SHP77 treated with DMSO at 0.1 percent for 48 hours (cell line): ENCODE measurements at regions not wholly inside any gene's neighbourhood (a gene's known extent, or its start where the extent isn't known, plus 50 kb on each side); places are given as distances from the start of the nearest gene placed in this dataset.
"Not testable (repeated sequence)": the region's sequence is repeated elsewhere in the genome, so short reads cannot be mapped to it uniquely, and the experiment has no call there.

Experiments
- DNase-seq: peaks from one replicate; lab custom pipeline; 2025; lab: John Stamatoyannopoulos, UW

DNA sequence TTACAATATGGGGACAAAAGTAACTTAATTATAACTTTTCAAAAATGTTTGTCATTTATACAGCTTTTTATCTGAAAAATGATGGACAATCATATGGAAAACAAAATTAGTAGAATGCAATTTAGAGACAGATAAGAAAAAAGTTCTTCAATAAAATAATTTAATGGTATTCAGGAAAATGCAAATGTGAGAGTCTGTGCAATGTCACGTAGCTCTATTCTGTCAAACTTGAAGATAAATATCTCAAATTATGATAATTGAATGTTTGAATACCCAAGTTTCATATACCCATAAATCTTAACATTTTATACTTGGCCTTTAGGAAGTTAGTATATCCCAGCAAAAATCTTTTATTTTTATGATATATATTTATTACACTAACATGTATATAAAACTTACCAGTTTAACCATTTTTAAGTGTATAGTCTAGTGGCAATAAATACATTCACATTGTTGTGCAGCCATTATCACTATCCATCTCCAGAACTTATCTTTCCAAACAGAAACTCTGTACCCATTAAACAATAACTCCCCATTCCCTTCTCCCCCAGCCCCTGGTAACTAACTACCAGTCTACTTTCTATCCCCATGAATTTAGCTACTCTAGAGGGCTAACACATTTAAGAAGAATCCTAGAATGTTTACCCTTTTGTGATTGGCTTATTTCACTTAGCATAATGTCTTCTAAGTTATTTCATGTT is 311.5 kb downstream of the SOCS6 start:
- DNase-seq: no peak

GRCh38 chr18:70598406-70598805 is 309.6 kb downstream of the SOCS6 start:
- no peak for DNase-seq

- DNase-seq: no peak
Observed at GRCh38 chr18:70582981-70583380, 294.1 kb downstream of the SOCS6 start.

DNA sequence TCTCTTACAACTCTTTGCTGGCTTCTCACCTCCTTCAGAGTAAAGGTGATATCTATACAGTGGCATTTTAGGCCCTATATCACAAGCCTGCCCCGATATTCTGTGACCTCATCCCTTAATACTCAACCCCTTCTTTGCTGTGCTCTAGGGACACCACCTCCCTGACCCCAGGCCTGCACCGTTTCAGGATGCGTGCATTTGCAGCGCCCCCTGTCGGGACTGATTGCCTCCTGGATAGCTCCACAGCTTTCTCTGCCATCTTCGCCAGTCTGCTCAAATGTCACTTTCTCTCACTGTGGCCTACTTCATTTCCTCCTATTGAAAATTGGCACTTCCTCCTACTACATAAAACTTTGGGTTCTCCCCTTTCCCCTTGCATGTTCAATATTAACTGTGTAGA is 289.6 kb downstream of the SOCS6 start:
- no peak for DNase-seq

DNA sequence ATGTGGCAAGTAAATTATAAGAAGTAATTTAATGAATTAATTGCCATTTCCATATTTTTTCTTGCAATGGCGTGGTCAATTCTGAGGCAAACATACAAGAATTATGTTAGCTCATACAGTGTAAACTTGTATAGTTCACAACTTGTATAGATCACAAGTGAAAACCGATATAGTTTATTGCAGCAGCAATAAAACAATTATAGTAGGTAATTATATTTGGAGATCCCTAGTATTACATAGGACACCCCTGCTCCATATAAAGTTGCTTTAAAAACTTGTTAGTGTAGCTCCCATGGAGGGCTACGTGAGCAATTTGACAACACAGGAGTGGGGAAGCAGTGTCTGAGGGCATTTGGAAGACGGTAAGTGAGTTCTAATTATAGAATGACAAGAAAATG is 288.2 kb downstream of the SOCS6 start:
- no peak for DNase-seq

GRCh38 chr18:70576276-70577022 is 287.6 kb downstream of the SOCS6 start:
- no peak for DNase-seq

DNA sequence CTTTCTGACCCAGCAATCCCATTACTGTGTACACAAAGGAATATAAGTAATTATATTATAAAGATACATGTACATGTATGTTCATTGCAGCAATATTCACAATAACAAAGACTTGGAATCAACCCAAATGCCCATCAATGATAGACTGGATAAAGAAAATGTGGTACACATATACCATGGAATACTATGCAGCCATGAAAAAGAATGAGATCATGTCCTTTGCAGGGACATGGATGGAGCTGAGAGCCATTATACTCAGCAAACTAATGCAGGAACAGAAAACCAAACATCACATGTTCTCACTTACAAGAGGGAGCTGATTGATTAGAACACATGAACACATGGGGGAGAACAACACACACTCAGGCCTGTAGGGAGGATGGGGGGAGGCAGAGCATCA is 286.1 kb downstream of the SOCS6 start:
- not testable (repeated sequence) for DNase-seq

- DNase-seq: not testable (repeated sequence)
Observed at GRCh38 chr18:70569647-70570046, 280.8 kb downstream of the SOCS6 start.

DNA sequence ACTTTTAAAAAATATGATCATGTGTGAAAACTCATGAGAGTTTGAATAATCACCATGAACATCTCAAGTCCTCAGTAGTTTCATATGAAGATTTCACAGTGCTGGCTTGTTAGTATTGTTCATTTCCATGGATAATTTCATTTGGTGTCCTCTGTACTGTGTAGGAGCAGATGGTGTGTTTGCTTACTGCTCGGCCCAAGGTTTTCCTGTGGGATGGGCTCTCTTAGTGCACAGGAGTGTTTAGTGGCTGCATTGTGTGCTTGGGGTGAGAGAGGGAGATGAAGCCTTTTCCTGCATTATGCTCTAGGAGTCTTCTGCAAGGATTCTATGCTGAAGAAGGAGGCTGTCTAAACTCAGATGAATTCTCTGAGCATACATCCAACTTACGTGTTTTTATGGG is 270.6 kb downstream of the SOCS6 start:
- no peak for DNase-seq

GRCh38 chr18:70558371-70558770 is 269.5 kb downstream of the SOCS6 start:
- DNase-seq: no peak

GRCh38 chr18:70554854-70555445 is 266.1 kb downstream of the SOCS6 start:
- DNase-seq: no peak

- DNase-seq: no peak
Observed at GRCh38 chr18:70553936-70554260, 265.1 kb downstream of the SOCS6 start.

DNA sequence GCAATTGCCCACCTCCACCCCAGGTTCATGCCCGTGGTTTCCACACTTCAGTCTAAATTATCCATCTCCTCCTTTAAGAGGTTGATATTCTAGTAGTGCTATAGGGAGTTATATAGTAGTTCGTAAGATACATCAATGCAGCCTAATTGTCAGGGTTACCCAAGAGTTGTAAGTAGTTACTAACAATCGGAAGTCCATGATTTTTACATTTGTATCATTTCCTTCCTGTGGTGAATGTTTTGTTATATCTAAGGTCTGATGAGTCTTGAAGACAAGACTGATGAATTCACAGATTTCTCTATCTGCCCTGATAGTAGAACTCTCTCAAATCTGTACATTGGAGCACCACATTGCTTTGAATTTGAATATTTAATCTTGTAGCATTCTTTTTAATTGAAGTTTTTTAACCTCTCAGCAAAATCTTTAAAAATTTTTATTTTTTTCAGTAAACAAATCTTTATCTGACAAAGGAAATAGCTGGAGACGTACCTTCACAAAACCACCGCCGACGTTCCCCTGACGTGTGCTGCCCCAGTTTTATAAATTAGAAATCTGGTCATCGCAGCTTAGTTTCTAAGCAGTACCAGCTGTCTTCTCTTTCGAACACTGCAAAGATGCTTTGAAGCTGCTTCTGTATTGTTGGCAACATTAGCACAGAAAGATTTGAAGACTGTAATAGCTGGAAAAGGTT is 264.5 kb downstream of the SOCS6 start:
- DNase-seq: no peak

DNA sequence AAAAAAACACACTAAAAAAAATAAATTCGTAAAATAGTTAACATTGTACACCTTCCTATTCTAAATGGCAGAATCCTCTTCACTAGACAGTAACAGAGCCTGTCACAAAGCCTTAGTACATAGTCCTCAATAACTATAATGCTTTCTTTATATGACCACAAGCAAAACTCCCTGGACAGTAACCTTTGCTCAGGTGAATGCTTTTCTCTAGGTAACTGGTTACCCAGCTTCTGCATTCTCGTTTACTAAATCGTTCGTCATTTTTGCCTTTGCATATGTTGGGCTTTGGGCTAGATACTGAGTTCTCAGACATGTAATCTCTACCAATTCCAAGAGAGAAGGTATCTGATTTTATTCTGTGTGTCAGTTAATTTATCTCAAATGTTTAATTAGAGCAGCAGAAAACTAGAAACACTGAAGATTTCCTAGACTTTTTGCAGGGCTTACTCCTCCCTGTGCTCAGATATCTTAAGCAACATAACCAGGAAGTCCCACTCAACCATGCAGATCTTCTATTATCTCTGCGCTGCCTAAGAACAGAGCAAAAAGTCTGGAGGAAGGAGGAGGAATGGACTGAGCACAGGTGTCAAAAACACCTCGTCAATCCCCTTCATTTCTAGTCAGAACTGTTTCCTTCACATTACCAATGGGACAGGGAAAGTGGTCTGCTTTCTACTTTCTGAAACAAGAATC is 247.7 kb downstream of the SOCS6 start:
- no peak for DNase-seq

DNA sequence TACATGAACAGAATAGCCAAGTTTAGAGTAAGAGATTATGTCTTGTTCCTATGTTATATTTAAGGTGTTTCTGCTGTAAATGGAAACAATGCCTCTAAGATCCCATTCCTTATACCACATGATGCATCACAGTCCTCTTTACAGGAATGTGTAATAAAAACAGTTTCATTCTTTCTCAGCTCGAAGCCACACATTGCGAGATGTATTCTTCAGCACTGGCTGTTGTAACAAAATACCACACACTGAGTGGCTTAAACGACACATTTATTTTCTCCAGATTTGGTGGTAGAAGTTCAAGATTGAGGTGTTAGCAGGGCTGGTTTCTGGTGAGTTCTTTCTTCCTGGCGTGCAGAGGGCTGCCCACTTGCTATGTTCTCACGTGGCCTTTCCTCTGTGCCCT is 246.2 kb downstream of the SOCS6 start:
- DNase-seq: no peak

DNA sequence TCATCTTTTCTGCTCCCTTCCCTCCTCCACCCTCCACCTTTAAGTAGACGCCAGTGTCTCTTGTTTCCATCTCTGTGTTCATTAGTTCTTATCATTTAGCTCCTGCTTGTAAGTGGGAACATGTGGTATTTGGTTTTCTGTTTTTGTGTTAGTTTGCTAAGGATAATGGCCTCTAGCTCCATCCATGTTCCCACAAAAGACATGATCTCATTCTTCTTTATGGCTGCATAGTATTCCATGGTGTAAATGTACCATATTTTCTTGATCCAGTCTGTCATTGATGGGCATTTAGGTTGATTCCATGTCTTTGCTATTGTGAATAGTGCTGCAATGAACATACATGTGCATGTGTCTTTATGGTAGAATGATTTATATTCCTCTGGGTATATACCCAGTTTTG is 236.5 kb downstream of the SOCS6 start:
- DNase-seq: not testable (repeated sequence)

DNA sequence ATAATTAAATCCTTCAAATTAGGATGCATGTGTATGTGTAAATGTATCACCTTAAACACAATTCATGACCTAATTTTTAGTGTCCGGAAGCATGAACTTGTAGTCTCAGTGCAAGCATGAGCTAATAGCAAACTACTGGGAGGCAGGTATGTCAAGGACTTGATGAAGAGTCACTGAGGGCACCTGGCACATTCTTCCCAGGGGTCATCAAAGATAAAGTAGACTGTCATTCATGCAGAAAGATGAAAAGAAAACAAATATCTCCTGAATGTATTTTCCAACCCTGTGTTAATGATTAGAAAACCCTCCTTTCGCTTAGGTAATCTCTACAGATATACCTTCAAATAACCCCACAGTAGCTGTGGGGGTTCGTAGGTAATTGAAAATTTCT is 234.9 kb downstream of the SOCS6 start:
- peak; percentile 74 for DNase-seq

DNA sequence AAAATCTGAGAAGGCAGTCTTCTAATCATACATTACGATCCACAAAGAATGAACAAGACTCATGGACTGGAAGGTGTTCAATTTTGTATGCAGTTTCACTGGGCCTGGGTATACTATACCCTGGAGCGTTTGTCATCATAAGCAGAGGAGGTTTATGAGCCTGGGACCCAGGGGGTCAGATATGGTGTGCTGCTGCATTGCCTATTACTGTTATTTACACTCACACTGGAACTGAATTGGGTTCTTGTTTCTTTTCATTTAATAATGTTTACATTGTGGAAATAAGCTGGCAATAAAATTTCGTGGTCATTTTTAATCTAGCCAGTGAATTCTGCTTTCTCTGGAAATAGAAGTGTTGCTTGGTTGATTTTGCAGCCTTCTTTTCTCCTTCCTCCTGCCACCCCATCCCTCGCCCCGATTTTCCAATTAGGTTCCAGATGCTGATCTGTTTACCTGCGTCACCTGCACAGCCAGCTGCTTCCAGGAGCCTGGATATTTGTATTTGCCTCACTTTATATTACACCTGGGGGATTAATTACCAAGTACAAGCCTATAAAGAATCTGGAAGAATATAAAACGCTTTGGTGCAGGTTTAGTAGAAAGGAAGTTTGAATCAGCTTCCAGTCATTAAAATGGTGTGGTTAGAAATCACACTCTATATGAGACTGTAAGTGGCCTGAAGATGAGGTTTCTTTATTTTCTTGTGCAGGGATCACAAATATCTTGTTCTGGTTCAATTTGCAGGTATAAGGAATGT is 234.4 kb downstream of the SOCS6 start:
- DNase-seq: peak; percentile 74

DNA sequence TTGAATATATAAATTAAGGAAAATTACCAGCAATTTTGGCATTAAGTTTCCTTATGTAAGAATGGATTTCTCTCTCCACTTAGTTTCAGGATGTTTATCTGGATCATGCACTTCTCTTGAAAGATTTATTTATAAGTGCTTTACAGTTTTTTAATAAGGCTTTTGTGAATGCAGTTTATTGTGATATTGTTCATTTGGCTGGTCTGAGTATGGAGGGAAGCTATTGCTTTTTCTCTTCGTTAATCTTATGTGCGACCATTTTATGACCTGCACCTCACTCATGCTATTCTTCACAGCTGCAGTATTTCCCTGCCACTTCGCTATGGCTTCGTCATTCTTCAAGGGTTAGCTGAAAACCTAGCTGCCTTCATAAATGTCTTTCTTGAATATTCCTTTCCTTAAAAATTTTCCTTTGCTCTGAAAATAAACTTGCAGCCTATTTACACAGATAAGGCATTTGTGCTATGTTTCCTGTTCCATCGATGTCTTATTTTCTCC is 233.4 kb downstream of the SOCS6 start:
- peak; percentile 39 for DNase-seq

GRCh38 chr18:70520867-70521266 is 232.0 kb downstream of the SOCS6 start:
- DNase-seq: no peak

GRCh38 chr18:70513502-70514171 is 224.8 kb downstream of the SOCS6 start:
- no peak for DNase-seq
